ENCODE measurements at regions not wholly inside any gene's neighbourhood (a gene's known extent, or its start where the extent isn't known, plus 50 kb on each side); places are given as distances from the start of the nearest gene placed in this dataset.

- H3K36me3 ChIP-seq (ENCODE audit: control insufficient read depth in 4 of 4, insufficient read depth in 3 of 4, low read depth in 1 of 4, low read length in 3 of 4) = peaks cover 5 to 27% (median 20%) of the 10 kb centered on the region in 4 donors
- no peaks in the 10 kb centered on the region for H3K9me3 ChIP-seq (ENCODE audit: control insufficient read depth in 4 of 4, low read length in 3 of 4)
- no peak overlapping the region for H3K4me3 ChIP-seq (ENCODE audit: low read depth in 1 of 3, low read length in 3 of 3)
- H3K4me1 ChIP-seq (ENCODE audit: control insufficient read depth in 4 of 4, insufficient read depth in 4 of 4, low read length in 3 of 4) = peaks cover 6 to 24% (median 19%) of the 10 kb centered on the region in 4 donors
- no peak for DNase-seq (ENCODE audit: low spot score)
- TF ChIP-seq JUND (IDR thresholded peaks at IDR 0.05) (no peak), CTCF (IDR thresholded peaks at IDR 0.05; ENCODE audit: low read depth, low read length, missing input control) (no peak), RXRA (IDR thresholded peaks at IDR 0.05) (no peak), YY1 (IDR thresholded peaks at IDR 0.05) (no peak), ZBTB33 (IDR thresholded peaks at IDR 0.05) (no peak), FOXA2 (IDR thresholded peaks at IDR 0.05) (no peak), GABPA (IDR thresholded peaks at IDR 0.05 in 1 of 2, conservative IDR thresholded peaks at IDR 0.05 in 1 of 2) (no peak), EGR1 (IDR thresholded peaks at IDR 0.05; ENCODE audit: low read depth in 2 of 2) (no peak), HNF4G (IDR thresholded peaks at IDR 0.05) (no peak), FOXA1 (IDR thresholded peaks at IDR 0.05) (no peak), ATF3 (IDR thresholded peaks at IDR 0.05) (no peak), TAF1 (conservative IDR thresholded peaks at IDR 0.05) (no peak), NR2F2 (IDR thresholded peaks at IDR 0.05) (no peak), HNF4A (conservative IDR thresholded peaks at IDR 0.05) (no peak), MAX (IDR thresholded peaks at IDR 0.05) (no peak)
- peak overlapping the region in 1 of 2 donors; percentile 36 for H3K27ac ChIP-seq (ENCODE audit: low read depth in 1 of 2, low read length in 2 of 2)
- H3K27me3 ChIP-seq (ENCODE audit: control insufficient read depth in 4 of 4, insufficient read depth in 4 of 4, low read length in 3 of 4) = no peaks in the 10 kb centered on the region
- 73% methylated on average over 8 of the region's 8 CpGs for WGBS
- no peak overlapping the region for H3K9ac ChIP-seq (ENCODE audit: low read depth in 1 of 2, low read length in 2 of 2)
These were observed 51.2 kb upstream of the SEC16B start for GRCh38 chr1:178020968-178021640.

- Histone ChIP-seq H3K9me3 (ENCODE audit: control insufficient read depth in 4 of 4, low read length in 3 of 4) (no peaks in the 10 kb centered on the region), H3K4me1 (ENCODE audit: control insufficient read depth in 4 of 4, insufficient read depth in 4 of 4, low read length in 3 of 4) (peaks cover 6 to 24% (median 19%) of the 10 kb centered on the region in 4 donors), H3K27me3 (ENCODE audit: control insufficient read depth in 4 of 4, insufficient read depth in 4 of 4, low read length in 3 of 4) (no peaks in the 10 kb centered on the region), H3K36me3 (ENCODE audit: control insufficient read depth in 4 of 4, insufficient read depth in 3 of 4, low read depth in 1 of 4, low read length in 3 of 4) (peaks cover 5 to 20% (median 15%) of the 10 kb centered on the region in 4 donors), H3K4me3 (ENCODE audit: low read depth in 1 of 3, low read length in 3 of 3) (no peak overlapping the region), H3K9ac (ENCODE audit: low read depth in 1 of 2, low read length in 2 of 2) (no peak overlapping the region), H3K27ac (ENCODE audit: low read depth in 1 of 2, low read length in 2 of 2) (peak overlapping the region; percentile 68 to 73)
- WGBS = 31% methylated on average over 4 of the region's 4 CpGs
- TF ChIP-seq MAX (IDR thresholded peaks at IDR 0.05) = peak; percentile 78
- TF ChIP-seq NR2F2 (IDR thresholded peaks at IDR 0.05) = no peak
- TF ChIP-seq CTCF (IDR thresholded peaks at IDR 0.05; ENCODE audit: low read depth, low read length, missing input control) = no peak
- TF ChIP-seq HNF4A (conservative IDR thresholded peaks at IDR 0.05) = peak; percentile 80 to 87
- no peak for TF ChIP-seq TAF1 (conservative IDR thresholded peaks at IDR 0.05)
- TF ChIP-seq YY1 (IDR thresholded peaks at IDR 0.05) = peak; percentile 35
- peak in 1 of 2 donors; percentile 7 for TF ChIP-seq RAD21 (IDR thresholded peaks at IDR 0.05)
- TF ChIP-seq REST (IDR thresholded peaks at IDR 0.05) = peak; percentile 53
- TF ChIP-seq HNF4G (IDR thresholded peaks at IDR 0.05) = peak; percentile 42
- peak; percentile 85 for TF ChIP-seq SP1 (IDR thresholded peaks at IDR 0.05)
- peak; percentile 60 to 74 for TF ChIP-seq RXRA (IDR thresholded peaks at IDR 0.05)
- no peak for DNase-seq (ENCODE audit: low spot score)
These were observed 52.1 kb upstream of the SEC16B start for GRCh38 chr1:178021950-178022349.

All from liver (tissue), 8 donors.